GM23338 (cell line): ENCODE measurements at regions not wholly inside any gene's neighbourhood (a gene's known extent, or its start where the extent isn't known, plus 50 kb on each side); places are given as distances from the start of the nearest gene placed in this dataset.

Experiments
- EZH2phosphoT487 ChIP-seq: fragments of 200-600 bp; sonication (generic); IDR thresholded peaks from one replicate; pipeline ENCODE4 v1.8.1; 2018; ENCODE audit warnings: antibody characterized with exemption; ENCODE audit not compliant: unreplicated experiment
- TF ChIP-seq, protein P1 (sequence below), 2 experiments: fragments of 200-600 bp in 1 of 2; sonication (generic) in 1 of 2; conservative IDR thresholded peaks; 2 replicates each; pipeline versions ENCODE4 v1.5.1 to v1.6.1; 2016 to 2017; ENCODE audit warnings: antibody characterized with exemption in 2 of 2, low read depth in 2 of 2, mild to moderate bottlenecking in 2 of 2, moderate library complexity in 1 of 2

DNA sequence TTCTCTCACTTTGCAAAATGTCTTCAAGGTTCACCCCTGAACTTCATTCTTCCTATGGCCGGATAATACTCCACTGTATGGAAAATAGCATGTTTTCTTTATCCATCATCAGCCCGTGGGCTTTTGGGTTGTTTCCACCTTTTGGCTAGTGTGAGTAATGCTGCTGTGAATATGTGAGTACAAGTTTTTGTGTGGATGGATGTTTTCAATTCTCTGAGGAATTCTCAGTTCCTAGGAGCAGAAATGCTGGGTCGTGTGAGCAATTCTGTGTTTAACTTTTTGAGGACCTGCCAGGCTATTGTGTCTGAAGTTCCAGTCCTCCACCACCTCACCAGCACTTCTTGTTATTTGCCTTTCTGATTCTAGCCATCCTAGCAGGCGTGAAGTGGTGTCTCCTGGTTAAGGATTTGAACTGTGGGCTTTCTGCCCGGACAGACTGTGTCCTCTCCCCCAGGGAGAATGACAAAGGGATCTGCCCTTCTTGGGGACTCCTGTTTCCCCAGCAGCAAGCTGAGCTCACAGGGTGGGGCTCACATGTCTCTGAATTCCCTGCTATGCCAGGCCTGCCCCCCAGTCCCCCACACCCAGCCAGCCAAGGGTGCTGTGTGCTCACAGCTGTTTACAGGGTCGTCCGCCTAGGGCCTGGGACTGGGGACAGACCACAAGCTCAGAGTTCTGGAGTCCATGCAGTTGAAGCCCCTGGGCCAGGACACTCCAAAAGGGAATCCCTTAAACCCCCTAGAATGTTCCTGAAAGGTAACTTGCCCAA is 92.2 kb upstream of the CIBAR2 start:
- TF ChIP-seq, protein P1, sequence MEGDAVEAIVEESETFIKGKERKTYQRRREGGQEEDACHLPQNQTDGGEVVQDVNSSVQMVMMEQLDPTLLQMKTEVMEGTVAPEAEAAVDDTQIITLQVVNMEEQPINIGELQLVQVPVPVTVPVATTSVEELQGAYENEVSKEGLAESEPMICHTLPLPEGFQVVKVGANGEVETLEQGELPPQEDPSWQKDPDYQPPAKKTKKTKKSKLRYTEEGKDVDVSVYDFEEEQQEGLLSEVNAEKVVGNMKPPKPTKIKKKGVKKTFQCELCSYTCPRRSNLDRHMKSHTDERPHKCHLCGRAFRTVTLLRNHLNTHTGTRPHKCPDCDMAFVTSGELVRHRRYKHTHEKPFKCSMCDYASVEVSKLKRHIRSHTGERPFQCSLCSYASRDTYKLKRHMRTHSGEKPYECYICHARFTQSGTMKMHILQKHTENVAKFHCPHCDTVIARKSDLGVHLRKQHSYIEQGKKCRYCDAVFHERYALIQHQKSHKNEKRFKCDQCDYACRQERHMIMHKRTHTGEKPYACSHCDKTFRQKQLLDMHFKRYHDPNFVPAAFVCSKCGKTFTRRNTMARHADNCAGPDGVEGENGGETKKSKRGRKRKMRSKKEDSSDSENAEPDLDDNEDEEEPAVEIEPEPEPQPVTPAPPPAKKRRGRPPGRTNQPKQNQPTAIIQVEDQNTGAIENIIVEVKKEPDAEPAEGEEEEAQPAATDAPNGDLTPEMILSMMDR (conservative IDR thresholded peaks at IDR 0.05; ENCODE audit: low read depth in 2 of 2) = no peak
- no peak for TF ChIP-seq EZH2phosphoT487
